MM.1S (cell line): ENCODE measurements at regions not wholly inside any gene's neighbourhood (a gene's known extent, or its start where the extent isn't known, plus 50 kb on each side); places are given as distances from the start of the nearest gene placed in this dataset.

Experiments
- DNase-seq: peaks from one replicate; pipeline ENCODE4 v3.0.0-alpha.2; 2015
- H2AFZ ChIP-seq: fragments of 300-600 bp; sonication (generic); 2 replicates; pipeline ENCODE4 v1.6.0; 2016; ENCODE audit warnings: antibody characterized with exemption, low read length
- H3F3A ChIP-seq: fragments of 300-600 bp; sonication (generic); 2 replicates; pipeline ENCODE4 v1.6.1; 2016; ENCODE audit warnings: mild to moderate bottlenecking, antibody characterized with exemption, low read length, moderate library complexity, mixed read lengths; ENCODE audit not compliant: insufficient read depth
- H3K27ac ChIP-seq: fragments of 300-600 bp; sonication (generic); 2 replicates; pipeline ENCODE4 v1.5.1; 2016; ENCODE audit warnings: mild to moderate bottlenecking, low read length
- H3K27me3 ChIP-seq: fragments of 300-600 bp; sonication (generic); replicated peaks from 2 replicates; pipeline ENCODE4 v1.6.0; 2016; ENCODE audit warnings: low read length; ENCODE audit not compliant: insufficient read depth
- H3K36me3 ChIP-seq: fragments of 300-600 bp; sonication (generic); replicated peaks from 2 replicates; pipeline ENCODE4 v1.6.1; 2016; ENCODE audit warnings: mild to moderate bottlenecking, low read length, mixed read lengths; ENCODE audit not compliant: insufficient read depth
- H3K4me1 ChIP-seq: fragments of 300-600 bp; sonication (generic); 2 replicates; pipeline ENCODE4 v1.6.1; 2016; ENCODE audit warnings: low read length, mixed read lengths
- H3K4me2 ChIP-seq: fragments of 300-600 bp; sonication (generic); 2 replicates; pipeline ENCODE4 v1.6.0; 2016; ENCODE audit warnings: low read depth, low read length
- H3K4me3 ChIP-seq: fragments of 300-600 bp; sonication (generic); 2 replicates; pipeline ENCODE4 v1.5.1; 2016; ENCODE audit warnings: low read length, mixed read lengths
- H3K79me2 ChIP-seq: fragments of 300-600 bp; sonication (generic); 2 replicates; pipeline ENCODE4 v1.6.1; 2016; ENCODE audit warnings: mixed run types, low read length, mixed read lengths
- H3K9ac ChIP-seq: fragments of 300-600 bp; sonication (generic); 2 replicates; pipeline ENCODE4 v1.6.1; 2016; ENCODE audit warnings: low read length, mixed read lengths
- H3K9me2 ChIP-seq: fragments of 300-600 bp; sonication (generic); replicated peaks from 2 replicates; pipeline ENCODE4 v1.6.1; 2016; ENCODE audit warnings: mild to moderate bottlenecking, low read length, mixed read lengths; ENCODE audit not compliant: insufficient read depth
- H3K9me3 ChIP-seq: fragments of 300-600 bp; sonication (generic); replicated peaks from 2 replicates; pipeline ENCODE4 v1.6.1; 2016; ENCODE audit warnings: mild to moderate bottlenecking, low read length, mixed read lengths; ENCODE audit not compliant: insufficient read depth
- H4K20me1 ChIP-seq: fragments of 300-600 bp; sonication (generic); 2 replicates; pipeline ENCODE4 v1.6.1; 2016; ENCODE audit warnings: mild to moderate bottlenecking, low read length, moderate library complexity, mixed read lengths; ENCODE audit not compliant: insufficient read depth
- EZH2 ChIP-seq: fragments of 300-600 bp; sonication (generic); optimal IDR thresholded peaks from 2 replicates; pipeline ENCODE3; 2017; ENCODE audit warnings: low read depth, mild to moderate bottlenecking, antibody characterized with exemption, low read length, mixed read lengths
- EZH2phosphoT487 ChIP-seq: fragments of 300-600 bp; sonication (generic); IDR thresholded peaks from 2 replicates; pipeline ENCODE4 v1.6.1; 2018; ENCODE audit warnings: antibody characterized with exemption, low read length
- TF ChIP-seq, protein P1 (sequence below): fragments of 300-600 bp; sonication (generic); IDR thresholded peaks from 2 replicates; pipeline ENCODE4 v1.5.1; 2016; ENCODE audit warnings: antibody characterized with exemption, low read length, mixed read lengths

DNA sequence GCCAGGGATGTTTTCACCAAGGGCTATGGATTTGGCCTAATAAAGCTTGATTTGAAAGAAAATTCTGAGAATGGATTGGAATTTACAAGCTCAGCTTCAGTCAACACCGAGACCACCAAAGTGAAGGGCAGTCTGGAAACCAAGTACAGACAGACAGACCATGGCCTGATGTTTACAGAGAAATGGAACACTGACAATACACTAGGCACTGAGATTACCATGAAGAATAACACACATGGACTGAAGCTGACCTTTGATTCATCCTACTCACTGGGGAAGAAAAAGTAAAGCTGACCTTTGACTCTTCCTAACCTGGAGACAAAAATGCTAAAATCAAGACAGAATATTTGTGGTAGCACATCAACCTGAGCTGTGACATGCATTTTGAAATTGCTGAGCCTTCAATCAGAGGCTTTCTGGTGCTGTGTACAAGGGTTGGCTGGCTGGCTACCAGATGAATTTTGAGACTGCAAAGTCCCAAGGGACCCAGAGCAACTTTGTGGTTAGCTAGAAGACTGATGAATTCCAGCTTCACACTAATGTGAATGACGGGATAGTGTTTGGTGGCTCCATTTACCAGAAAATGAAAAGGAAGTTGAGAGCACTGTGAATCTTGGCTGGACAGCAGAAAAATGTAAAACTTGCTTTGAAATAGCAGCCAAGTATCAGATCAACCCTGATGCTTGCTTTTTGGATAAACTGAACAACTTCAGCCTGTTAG lies 190.4 kb upstream of the KCTD3 start:
- TF ChIP-seq, protein P1, sequence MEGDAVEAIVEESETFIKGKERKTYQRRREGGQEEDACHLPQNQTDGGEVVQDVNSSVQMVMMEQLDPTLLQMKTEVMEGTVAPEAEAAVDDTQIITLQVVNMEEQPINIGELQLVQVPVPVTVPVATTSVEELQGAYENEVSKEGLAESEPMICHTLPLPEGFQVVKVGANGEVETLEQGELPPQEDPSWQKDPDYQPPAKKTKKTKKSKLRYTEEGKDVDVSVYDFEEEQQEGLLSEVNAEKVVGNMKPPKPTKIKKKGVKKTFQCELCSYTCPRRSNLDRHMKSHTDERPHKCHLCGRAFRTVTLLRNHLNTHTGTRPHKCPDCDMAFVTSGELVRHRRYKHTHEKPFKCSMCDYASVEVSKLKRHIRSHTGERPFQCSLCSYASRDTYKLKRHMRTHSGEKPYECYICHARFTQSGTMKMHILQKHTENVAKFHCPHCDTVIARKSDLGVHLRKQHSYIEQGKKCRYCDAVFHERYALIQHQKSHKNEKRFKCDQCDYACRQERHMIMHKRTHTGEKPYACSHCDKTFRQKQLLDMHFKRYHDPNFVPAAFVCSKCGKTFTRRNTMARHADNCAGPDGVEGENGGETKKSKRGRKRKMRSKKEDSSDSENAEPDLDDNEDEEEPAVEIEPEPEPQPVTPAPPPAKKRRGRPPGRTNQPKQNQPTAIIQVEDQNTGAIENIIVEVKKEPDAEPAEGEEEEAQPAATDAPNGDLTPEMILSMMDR: no peak
- TF ChIP-seq EZH2phosphoT487 (no peak), EZH2 (no peak)
- H2AFZ ChIP-seq: no peak overlapping the region
- no peaks in the 10 kb centered on the region for H3K36me3 ChIP-seq
- no peaks in the 10 kb centered on the region for H3K79me2 ChIP-seq
- H3K4me3 ChIP-seq: no peak overlapping the region
- H3K9ac ChIP-seq: no peak overlapping the region
- no peaks in the 10 kb centered on the region for H3K9me2 ChIP-seq
- no peak for DNase-seq
- H3K27me3 ChIP-seq: no peaks in the 10 kb centered on the region
- H3F3A ChIP-seq: no peaks in the 10 kb centered on the region
- H3K4me2 ChIP-seq: no peak overlapping the region
- H3K9me3 ChIP-seq: no peaks in the 10 kb centered on the region
- H4K20me1 ChIP-seq: no peaks in the 10 kb centered on the region
- H3K27ac ChIP-seq: no peak overlapping the region
- no peaks in the 10 kb centered on the region for H3K4me1 ChIP-seq

DNA sequence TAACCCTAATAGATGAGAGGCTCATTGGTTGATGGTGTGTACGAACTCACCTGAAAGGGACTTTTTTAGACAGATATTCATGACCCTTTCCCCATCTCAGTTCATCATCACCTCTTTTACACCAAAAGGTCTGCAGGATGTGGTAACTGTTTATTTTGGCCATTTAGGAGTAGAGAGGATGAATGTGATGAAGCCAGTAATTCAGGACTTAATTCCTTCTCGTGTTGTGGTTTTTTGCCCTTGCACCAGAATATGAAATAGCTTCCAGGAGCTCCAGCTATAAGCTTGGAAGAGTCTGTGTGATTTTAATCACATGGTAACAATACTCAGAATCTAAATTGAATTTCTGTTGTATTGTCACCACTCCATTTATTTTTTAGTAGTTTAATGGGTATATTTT lies 189.4 kb upstream of the KCTD3 start:
- no peak for TF ChIP-seq EZH2phosphoT487
- TF ChIP-seq, protein P1: no peak
- no peak for TF ChIP-seq EZH2
- Histone ChIP-seq H3K4me3 (no peak overlapping the region), H3K9ac (no peak overlapping the region), H4K20me1 (no peaks in the 10 kb centered on the region), H3K79me2 (no peaks in the 10 kb centered on the region), H3K4me1 (no peaks in the 10 kb centered on the region), H3K9me3 (no peaks in the 10 kb centered on the region), H3K27me3 (no peaks in the 10 kb centered on the region), H3K9me2 (no peaks in the 10 kb centered on the region), H3F3A (no peaks in the 10 kb centered on the region), H3K27ac (no peak overlapping the region), H3K4me2 (no peak overlapping the region), H3K36me3 (no peaks in the 10 kb centered on the region), H2AFZ (no peak overlapping the region)
- no peak for DNase-seq

GRCh38 chr1:215380566-215380965 lies 186.5 kb upstream of the KCTD3 start:
- Histone ChIP-seq H3K4me3 (no peak overlapping the region), H3K4me1 (no peaks in the 10 kb centered on the region), H3K27ac (no peak overlapping the region), H3K79me2 (no peaks in the 10 kb centered on the region), H3F3A (no peaks in the 10 kb centered on the region), H2AFZ (no peak overlapping the region), H3K9me2 (no peaks in the 10 kb centered on the region), H3K4me2 (no peak overlapping the region), H3K36me3 (no peaks in the 10 kb centered on the region), H4K20me1 (no peaks in the 10 kb centered on the region), H3K9me3 (no peaks in the 10 kb centered on the region), H3K9ac (no peak overlapping the region), H3K27me3 (no peaks in the 10 kb centered on the region)
- DNase-seq: no peak
- TF ChIP-seq, protein P1: no peak
- TF ChIP-seq EZH2 (no peak), EZH2phosphoT487 (no peak)
